AG10803 (cell line): ENCODE measurements at regions not wholly inside any gene's neighbourhood (a gene's known extent, or its start where the extent isn't known, plus 50 kb on each side); places are given as distances from the start of the nearest gene placed in this dataset.
A peak's percentile ranks its signal among the peaks of the same experiment; 100 is the strongest.
"Not testable (repeated sequence)": the region's sequence is repeated elsewhere in the genome, so short reads cannot be mapped to it uniquely, and the experiment has no call there.

Experiments used
- DNase-seq: peaks from one replicate; pipeline ENCODE4 v3.0.0; 2010; ENCODE audit warnings: low read depth
- H3K4me3 ChIP-seq: 2 replicates; pipeline ENCODE4 v1.5.1; 2011; ENCODE audit warnings: mild to moderate bottlenecking, low read length, control low read depth
- CTCF ChIP-seq: conservative IDR thresholded peaks from 2 replicates; pipeline ENCODE4 v1.5.1; 2011; ENCODE audit warnings: mild to moderate bottlenecking, low read length, control low read depth, inconsistent platforms

- no peak for TF ChIP-seq CTCF
- no peak for DNase-seq
- no peak overlapping the region for H3K4me3 ChIP-seq
Measured at GRCh38 chr4:53705151-53705764, 114.0 kb upstream of the LNX1 start.

GRCh38 chr4:53704329-53704728, 113.0 kb upstream of the LNX1 start:
- no peak for TF ChIP-seq CTCF
- H3K4me3 ChIP-seq: no peak overlapping the region
- no peak for DNase-seq

GRCh38 chr4:53703267-53703655, 112.0 kb upstream of the LNX1 start:
- H3K4me3 ChIP-seq: peak overlapping the region; percentile 19; the same call in 1 of the 2 replicates
- DNase-seq: no peak
- TF ChIP-seq CTCF: no peak

- peak; percentile 31; the same call in 1 of the 2 replicates for TF ChIP-seq CTCF
- peak overlapping the region; percentile 19 for H3K4me3 ChIP-seq
- DNase-seq: peak; percentile 82
Measured at GRCh38 chr4:53702334-53703266, 111.3 kb upstream of the LNX1 start.

- DNase-seq, H3K4me3 ChIP-seq: not testable (repeated sequence)
Measured at GRCh38 chr4:53701260-53701659, 110.0 kb upstream of the LNX1 start.

- H3K4me3 ChIP-seq, DNase-seq: not testable (repeated sequence)
Measured at GRCh38 chr4:53699310-53699709, 108.0 kb upstream of the LNX1 start.

GRCh38 chr4:53697016-53697685, 105.9 kb upstream of the LNX1 start:
- no peak overlapping the region for H3K4me3 ChIP-seq
- TF ChIP-seq CTCF: peak; percentile 20; the same call in 1 of the 2 replicates
- no peak for DNase-seq
